G401.6 (cell line): ENCODE measurements at regions not wholly inside any gene's neighbourhood (a gene's known extent, or its start where the extent isn't known, plus 50 kb on each side); places are given as distances from the start of the nearest gene placed in this dataset.

Experiments
- FAIRE-seq: peaks from 2 replicates; lab custom pipeline; 2012; peaks lifted over from hg19 to GRCh38; lab: Jason Lieb, UNC

DNA sequence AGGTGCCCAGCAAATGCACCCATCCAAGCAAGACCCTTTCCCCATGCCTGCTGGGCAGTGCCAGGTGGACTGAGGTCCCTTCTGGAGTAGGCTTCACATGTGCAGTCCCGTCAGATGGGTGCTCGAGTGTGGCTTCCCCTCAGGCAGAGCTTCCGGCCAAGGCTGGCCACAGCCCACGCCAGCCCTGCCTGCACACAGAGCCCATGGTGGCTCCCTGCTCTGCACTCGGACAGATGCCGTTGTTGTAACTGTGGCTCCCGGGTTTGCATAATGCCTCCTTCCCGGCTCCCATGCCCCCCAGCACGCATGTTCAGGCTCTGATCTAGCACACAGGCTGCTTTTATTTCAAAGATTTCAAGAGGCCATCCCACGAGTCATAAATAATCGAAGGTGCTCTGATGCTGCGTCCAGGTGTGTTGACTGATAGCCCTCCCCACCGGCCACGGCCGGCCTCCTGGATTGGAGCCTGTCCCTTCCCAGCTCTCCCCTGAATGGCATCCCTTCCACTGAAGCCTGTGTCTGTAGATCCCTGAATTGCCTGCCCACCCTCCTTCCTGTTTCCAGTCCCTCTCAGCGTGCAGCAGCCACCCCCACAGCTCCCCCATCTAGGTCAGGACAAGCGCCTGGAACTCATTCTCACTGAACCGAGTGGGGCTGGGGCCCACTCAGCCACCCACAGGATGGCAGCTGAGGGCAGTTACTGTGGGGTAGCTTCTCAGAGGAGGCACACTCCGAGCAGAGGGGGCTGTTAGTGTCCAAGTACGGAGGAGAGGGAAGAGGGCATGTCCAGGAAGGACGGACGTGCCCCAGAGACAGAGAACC lies 100.0 kb upstream of the LINGO1 start:
- FAIRE-seq, result no peak

DNA sequence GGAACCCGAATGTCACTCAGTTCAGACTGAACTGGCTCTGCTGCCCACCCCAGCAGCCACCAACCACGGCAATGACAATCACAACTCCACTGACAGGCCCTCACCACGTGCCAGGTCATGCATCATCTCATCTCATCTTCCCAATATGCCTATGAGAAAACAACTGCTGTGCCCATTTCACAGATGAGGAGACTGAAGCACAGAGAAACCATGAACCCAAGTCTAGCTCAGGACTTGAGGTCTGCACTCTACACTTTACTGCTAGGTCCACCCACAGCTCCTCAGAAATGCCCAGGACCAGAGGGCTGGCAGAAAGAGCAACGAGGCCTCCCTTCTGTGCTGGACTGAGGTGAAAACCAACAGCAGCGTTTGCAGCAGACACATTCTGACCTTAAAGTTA lies 99.2 kb upstream of the LINGO1 start:
- FAIRE-seq, result no peak

DNA sequence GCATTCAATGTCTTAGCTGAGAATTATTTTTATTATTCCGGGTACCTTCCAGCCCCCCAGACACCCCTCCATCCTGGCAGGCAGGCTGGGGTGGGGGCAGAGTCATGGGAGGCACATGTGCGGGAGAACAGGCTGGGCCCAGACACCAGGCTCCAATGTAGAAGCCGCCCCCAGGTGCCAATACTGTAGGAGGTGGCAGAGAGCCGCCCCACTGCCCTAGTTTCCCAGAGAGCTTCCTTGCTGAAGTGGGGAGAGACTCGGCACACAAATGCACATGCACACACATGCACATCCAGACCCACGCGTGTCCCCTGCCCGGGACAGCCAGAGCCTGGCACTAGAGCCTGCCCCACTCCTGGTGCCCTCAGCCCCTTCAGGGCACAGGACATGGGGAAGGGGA lies 98.4 kb upstream of the LINGO1 start:
- FAIRE-seq, result no peak

DNA sequence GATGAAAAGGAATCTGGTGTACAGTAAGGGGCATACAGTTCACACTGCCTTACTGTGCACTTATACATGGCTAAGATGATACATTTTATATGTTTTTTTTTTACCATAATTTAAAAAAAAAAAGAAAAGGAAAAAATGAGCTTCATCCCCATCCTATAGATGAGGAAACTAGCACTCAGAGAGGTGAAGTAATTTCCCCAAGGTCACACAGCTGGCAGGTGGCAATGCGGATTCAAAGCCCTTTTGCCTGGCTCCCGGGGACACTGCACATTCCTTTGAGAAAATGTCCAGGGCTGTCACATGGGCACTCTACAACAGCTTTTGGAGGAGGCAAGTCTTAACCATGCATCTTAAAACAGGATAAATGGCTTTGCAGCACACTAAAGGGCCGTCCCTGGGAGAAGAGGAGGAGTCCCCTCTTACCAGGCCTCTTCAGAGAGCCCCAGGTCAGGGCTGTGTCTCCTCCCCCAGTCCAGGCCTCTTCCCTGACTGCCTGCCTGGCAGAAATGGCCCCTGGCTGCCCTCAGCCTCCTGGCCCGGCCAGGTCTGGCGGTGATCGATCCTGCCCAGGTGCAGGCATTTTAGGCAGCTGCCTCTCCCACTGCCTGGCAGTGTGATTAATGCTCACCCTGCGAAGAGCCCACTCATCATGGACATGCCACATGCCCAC lies 95.1 kb upstream of the LINGO1 start:
- no peak for FAIRE-seq

DNA sequence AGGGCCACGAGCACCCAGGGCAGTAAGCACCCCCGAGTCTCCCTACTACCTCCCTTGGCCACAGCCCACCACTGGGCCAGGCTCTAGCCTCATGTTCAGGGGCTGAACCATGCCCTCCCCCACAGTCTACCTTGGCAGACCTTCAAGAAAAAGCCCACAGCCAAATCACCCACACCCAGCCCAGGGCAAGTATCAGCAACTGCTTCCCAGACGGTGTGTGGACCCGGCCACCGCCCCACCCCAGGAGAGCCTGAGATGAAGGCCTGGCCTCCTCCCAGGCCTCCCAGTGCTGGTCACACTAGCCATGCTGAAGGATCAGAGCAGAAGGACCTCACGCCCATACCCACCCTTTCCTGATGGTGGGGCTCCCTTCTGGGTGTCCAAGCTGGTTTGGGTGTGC lies 92.0 kb upstream of the LINGO1 start:
- no peak for FAIRE-seq

DNA sequence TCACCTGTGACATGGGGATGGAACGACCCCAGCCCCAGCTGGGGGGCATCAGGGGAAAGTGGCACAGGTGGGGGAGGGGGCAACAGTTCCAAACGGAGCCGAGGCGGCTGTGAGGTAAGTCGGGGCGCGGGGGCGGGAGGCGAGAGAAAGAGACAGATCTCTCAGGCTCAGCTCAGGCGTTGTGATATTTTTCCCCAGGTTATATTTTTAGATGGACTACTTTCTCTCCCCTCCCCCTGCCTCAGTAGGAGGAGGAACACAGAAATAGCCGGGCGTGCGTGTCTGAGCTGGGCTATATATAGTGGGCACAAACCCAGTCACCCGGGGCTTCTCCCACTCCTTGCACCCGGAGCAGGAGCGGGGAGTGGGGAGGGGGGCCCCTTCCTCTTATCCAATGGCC lies 91.0 kb upstream of the LINGO1 start:
- FAIRE-seq, result no peak

DNA sequence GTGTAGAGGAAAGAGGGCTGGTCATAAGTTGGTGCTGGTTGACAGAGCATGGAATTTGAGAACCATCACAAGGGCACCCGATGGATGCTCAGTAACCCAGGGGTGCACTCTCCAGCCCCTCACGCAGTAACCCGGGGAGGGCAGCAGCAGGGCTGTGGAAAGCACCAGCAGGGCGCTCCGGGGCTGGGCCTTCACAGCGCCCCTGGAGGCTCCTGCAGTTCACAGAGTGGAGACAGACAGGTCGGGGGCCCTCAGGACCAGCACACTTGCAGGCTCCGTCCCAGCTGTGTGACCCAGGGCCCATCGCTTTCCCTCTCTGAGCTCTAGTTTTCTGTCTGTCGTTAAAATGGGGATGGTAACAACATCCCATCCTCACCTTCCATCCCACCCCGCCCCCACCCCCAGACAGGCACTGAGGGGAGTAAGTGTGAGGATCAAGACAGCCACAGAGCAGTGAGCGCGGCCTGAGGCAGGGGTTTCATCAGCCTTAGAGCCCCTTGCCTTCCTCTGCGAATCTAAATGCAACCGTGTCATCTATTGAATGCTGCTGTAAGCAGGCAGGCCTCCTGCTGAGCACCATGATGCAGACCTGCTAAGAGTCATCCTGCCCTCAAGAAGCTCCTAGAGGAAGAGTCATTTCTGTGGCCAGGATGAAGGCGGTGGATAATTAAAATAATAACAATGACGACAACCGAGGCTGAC lies 90.2 kb upstream of the LINGO1 start:
- FAIRE-seq, result no peak

DNA sequence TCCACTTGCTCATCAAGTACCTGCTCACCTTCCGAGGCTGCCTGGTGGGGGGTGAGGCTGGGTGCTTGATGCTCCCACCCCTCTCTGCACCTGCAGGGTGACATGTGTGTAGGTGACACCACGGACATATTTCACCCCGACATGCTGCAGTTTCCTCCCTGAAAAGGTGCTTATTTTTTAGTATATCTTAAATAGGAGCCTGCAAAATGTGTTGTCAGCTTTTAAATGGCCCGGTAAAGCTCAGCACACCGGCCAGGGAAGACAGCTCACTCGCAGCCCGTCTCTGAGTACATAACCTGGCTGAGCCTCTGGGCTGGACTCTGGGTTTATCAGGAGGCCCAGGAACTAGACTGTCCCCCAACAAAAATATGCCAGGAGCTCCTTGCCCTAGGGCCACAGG lies 89.3 kb upstream of the LINGO1 start:
- no peak for FAIRE-seq

DNA sequence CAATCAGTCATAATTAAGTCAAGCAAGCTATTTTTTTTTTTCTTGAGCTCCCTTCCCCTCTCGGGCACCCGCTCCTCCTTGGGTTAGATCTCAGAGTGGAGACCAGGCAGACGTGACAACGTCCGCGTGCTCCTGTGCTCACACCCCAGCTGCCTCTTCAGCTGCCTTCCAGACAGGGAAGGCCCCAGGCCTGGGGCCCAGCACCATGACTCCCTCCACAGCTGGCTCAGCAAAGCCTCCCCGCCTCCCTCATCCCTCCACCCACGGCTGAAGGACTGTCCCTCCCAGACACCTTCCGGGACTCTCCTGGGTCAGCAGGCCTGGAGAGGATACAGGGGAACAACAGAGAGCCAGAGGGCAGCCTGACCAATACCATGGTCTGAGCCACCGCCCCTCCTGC lies 87.9 kb upstream of the LINGO1 start:
- no peak for FAIRE-seq

DNA sequence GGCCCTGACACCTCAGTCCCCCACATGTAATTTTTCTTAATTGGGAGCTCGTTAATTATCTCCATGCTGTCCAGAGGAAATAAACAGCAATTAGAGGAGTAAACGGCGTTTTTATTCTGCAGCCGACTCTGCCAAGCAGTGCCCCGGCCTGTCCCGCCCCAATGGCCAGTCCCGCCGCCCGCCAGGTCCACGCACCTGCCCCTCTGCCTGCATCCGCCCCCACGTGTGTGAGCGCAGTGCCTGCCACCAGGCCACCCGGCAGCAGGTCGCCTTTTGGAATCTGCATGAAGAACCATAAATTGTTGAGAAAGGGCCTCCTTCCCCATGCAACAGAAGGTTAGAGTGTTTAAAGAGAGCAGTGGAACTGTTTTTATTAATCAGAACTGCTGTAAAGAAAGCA lies 87.5 kb upstream of the LINGO1 start:
- FAIRE-seq, result no peak

DNA sequence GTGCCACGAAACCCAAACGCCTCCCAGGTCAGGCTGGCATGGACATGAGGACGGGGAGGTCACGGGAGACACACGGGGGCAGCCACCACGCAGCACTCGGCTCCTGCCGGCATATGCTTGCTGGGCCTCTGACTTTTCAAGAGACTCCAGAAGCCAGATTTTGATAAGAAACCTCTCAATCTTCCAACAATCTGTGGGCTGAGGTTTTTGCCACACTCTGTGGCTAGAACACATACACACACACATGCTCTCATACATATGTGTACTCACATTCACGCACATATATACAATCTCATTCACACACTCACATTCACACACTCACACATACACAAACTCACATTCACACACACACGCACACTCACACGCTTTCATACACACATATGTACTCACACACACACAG lies 86.7 kb upstream of the LINGO1 start:
- FAIRE-seq, result no peak

DNA sequence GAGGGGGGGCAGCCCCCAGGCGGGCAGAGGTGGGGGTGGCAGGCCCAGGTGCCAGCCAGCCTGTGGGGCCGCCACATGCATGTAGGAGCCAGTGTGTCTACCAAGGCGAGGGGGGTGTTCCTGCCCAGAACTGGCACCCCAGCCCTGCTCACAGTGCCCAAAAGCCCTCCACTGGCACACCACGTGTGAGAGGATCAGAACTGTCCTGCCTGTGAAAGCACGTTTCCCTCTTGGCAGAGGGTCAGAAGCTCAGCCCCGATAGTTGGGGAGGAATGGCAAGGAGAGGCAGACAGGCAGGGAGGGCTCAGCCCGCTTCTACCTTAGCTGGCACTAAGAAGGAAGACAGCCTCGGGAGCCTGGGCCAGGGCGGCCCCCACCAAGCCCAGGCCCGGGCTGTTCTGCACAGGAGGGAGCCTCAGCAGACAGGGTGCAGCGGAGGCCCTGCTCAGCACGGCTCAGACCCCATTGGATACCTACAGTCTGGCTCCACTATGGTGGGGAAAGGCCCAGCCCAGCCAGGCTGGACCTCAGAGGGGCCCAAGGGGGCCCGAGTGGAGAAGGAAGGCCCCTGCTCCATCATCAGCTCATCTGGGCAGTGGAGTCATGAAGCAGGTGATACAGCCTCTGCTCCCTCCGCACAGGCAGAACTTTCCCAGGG lies 84.8 kb upstream of the LINGO1 start:
- no peak for FAIRE-seq

DNA sequence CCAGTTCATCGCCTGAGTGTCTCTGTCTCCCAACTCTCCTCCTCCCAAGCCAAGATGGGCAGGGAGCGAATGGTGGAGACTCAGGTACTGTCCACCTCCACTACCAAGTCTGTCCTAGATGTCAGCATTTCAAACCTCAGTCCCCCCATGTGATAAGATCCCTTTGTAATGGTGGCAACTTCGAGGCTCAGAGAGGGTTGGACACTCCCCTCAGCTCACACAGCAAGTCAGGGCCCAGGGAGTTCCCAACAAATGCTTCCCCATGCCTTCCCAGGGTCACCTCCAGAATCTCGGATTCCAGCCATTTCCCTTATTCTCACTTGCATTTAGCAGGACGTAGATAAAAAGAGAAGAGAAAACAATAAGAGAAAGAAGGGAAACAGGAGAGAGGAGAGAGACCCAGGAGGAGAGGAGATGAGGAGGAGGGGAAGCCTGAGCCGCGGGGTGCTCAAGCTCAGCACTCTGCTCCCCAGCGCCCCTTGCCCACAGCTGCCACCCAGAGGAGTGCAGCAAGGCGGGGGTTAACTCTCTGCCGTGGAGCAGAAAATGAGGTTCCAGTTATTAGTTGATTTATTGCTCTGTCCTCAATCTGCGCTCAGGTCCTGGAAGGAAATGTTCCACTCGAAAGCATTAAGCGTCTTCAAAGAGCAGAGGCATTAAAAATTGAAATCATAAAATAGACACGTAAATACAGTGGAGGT lies 84.1 kb upstream of the LINGO1 start:
- FAIRE-seq, result no peak

DNA sequence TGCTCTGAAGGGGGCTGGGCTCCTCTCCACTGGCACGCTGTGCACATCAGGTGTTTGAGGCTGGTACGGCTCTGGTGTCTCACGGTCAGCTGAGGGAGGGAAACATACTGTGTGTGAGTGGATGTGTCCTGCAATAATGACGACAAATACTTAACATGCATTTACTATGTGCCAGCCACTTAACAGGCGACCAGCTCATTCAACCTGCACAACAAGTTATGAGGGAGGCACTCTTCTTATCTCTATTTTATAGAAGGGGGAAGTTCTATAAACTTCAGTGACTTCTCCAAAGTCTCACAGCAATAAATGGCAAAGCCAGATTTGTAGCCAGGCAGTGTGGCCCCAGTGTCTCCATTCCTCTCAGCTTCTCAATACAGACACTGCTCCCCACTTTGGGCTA lies 83.1 kb upstream of the LINGO1 start:
- FAIRE-seq, result no peak

DNA sequence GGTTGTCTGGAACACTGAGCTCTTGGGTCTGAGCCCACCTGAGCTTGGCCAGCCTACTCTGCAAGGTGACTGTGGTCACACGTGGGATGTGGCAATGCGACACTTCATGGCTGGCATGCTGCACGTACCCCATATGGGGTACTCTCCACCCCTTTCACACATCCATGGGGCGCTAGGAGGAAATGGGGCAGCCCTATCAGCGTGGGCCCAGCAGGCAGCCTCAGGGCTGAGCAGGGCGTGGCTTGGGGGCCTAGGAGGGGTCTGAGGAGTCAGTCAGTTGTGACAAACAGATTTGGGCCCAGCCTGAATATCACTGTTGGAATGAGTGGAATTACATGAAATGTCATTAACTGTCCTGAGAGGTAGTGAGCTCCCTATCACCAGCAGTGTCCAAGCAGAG lies 82.3 kb upstream of the LINGO1 start:
- no peak for FAIRE-seq

DNA sequence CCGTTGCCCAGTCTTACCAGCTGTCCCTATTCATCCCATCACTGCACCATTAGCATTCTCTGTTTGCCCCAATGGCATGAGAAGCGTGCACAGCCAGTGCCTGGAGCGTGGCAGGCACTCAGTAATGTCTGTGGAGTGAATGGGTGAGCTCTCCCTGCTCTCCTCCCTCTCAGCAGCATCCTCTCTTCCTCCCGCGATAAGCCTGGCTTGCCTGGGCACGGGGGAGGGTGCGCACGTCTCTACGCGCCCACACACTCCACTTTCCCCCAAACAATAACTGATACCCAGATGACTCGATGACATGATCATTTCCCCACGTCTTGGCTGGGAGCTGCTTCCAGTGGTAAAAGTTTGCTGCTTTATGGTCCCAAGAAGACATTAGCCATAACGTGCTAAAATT lies 81.8 kb upstream of the LINGO1 start:
- FAIRE-seq, result no peak

DNA sequence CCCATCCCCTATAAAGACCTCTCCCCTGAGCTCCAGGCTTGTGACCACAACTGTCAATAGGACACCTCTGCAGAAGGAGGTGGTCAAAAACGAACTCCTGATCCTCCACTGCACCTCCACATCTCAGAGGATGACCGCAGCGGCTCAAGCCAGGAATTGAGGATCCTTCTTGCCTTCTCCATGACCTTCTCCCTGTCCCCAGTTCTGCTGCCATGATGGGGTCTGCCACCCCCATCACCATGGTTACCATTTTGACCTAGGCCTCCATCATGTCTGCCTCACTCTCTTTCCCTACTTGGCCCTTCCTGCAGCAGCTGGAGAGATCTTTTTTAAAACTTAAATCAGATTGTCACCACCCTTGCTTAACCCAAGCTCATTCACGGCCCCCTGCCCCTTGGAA lies 81.3 kb upstream of the LINGO1 start:
- FAIRE-seq, result no peak

DNA sequence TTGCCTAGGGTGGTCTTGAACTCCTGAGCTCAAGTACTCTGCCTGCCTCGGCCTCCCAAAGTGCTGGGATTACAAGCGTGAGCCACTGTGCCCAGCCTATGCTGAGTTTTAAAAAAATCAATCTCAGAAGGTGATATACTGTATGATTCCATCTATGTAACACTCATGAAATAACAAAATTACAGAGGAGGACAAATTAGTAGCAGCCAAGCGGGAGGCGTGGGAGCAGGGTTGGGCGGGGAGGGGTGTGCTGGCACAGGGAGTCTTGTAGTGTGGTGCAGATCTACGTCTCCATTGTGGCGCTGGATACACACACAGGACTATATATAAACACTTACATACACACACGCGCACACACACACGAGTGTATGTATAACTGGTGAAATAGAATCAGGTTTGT lies 80.6 kb upstream of the LINGO1 start:
- FAIRE-seq, result no peak

DNA sequence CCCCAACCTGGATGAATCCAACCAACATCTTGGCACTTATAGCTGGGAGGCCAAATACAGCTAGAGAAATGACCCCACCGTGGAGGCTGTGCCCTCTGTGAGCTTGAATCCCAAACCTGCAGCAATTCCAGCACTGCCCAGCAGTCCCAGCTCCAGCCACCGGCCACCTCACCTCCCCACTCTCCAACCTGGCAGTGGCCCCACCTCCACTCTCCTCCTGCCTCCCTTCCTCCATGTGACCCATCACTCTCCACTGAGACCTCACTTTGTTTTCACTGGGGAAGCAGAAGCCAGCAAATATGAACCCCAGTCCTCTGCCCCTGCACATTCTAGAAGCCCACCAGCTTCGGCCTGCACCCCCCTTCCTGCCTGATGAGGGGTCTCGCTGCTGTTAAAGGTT lies 79.7 kb upstream of the LINGO1 start:
- no peak for FAIRE-seq

DNA sequence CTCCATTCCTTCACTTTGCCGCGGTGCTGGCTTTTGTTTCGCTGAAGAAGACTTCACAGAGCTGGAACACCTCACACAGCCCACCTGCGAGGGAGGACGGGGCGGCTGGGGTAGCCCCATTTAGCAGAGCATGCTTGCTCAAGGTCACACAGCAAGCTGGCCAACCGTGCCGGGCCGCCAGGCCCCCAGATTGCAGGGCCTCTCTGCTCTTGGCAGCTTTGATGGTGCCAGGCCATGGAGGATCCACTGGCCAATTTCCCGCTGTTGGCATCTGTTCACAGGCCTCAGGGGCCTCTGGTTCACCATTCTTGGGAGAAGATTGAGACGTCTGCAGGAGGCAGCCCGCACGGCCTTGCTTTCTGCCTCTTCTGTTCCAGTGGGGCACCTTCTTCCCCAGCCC lies 77.9 kb upstream of the LINGO1 start:
- no peak for FAIRE-seq

DNA sequence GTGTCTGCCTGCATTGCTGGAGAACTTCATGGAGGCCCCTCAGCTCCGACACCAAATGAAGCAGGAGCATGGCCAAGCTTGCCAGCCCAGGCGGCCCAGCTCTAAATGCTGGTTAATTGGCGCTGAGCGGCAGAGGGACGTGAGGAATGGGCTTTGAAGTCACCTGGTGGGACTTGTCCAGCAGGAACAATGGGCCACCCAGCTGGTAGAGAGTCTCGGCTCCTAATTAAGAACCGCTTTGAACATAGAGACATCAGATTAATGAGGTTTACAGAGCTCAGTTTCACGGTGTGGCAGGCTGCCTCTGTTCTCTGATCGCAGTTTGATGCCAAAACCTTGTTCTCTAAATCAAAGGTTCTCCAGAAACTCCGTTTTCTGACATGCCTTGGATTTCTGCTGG lies 77.5 kb upstream of the LINGO1 start:
- FAIRE-seq, result no peak

DNA sequence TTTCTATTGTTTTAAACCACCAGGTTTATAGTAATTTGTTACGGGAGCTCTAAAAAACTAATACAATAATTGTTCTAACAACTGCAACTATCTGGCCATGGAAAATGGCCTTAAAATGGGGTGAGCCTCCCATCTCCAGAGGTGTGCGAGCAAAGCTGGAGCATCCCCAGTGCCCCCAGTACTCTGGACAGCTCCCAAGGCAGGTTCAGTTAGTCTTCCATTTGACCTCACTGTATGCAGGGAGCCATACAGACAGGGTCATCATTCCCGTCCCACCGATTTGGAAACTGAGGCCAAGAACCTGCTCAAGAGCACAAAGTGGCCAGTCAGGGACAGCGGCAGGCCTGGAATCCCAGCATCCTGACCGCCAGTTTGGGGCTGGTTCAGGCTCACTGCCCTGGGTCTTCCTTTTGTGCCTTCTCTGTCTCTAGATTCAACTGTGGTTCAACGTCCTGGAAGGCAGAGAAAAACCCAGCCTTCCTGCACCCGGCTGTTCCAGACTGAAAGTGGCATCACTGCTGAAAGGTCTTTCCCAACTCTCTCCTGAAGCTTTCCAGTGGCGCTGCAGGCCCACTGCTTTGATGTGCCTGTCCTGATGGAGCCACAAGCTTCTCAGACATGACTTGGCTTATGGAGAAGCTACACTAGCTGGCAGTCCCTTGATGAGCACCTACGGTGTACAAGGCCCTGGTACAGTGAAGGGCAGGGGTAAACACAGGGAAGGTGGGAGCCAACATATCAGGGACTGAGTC lies 76.6 kb upstream of the LINGO1 start:
- FAIRE-seq, result no peak
